Stimulated activated naive CD8-positive, alpha-beta T cell treated with anti-CD3 and anti-CD28 coated beads, Interleukin-15, Interleukin-2, amounts not matched to agents 100 ng/mL and 50 ng/mL, for 24 hours (primary cell): ENCODE measurements at regions not wholly inside any gene's neighbourhood (a gene's known extent, or its start where the extent isn't known, plus 50 kb on each side); places are given as distances from the start of the nearest gene placed in this dataset.

Source experiments
- H3K27ac Mint-ChIP-seq: one replicate; pipeline ENCODE4 v1.8.0; 2021; ENCODE audit warnings: mild to moderate bottlenecking, mixed read lengths
- H3K27me3 Mint-ChIP-seq: one replicate; pipeline ENCODE4 v1.8.0; 2021; ENCODE audit warnings: mixed read lengths
- H3K36me3 Mint-ChIP-seq: one replicate; pipeline ENCODE4 v1.8.0; 2021; ENCODE audit warnings: low read depth, mixed read lengths
- H3K4me1 Mint-ChIP-seq: one replicate; pipeline ENCODE4 v1.8.0; 2021; ENCODE audit warnings: low read depth, mixed read lengths
- H3K4me3 Mint-ChIP-seq: one replicate; pipeline ENCODE4 v1.8.0; 2021; ENCODE audit warnings: mild to moderate bottlenecking, mixed read lengths
- H3K9me3 Mint-ChIP-seq: one replicate; pipeline ENCODE4 v1.8.0; 2021; ENCODE audit warnings: mixed read lengths

GRCh38 chr6:15073883-15074465 lies 171.9 kb upstream of the JARID2 start:
- H3K4me1 Mint-ChIP-seq, result no peaks in the 10 kb centered on the region
- no peak overlapping the region for H3K4me3 Mint-ChIP-seq
- H3K9me3 Mint-ChIP-seq, result no peaks in the 10 kb centered on the region
- H3K36me3 Mint-ChIP-seq, result no peaks in the 10 kb centered on the region
- no peak overlapping the region for H3K27ac Mint-ChIP-seq
- H3K27me3 Mint-ChIP-seq, result no peaks in the 10 kb centered on the region

- Mint-ChIP-seq H3K36me3 (no peaks in the 10 kb centered on the region), H3K9me3 (no peaks in the 10 kb centered on the region), H3K27ac (no peak overlapping the region), H3K27me3 (no peaks in the 10 kb centered on the region), H3K4me3 (no peak overlapping the region), H3K4me1 (no peaks in the 10 kb centered on the region)
Measured at GRCh38 chr6:15074806-15075205, 171.1 kb upstream of the JARID2 start.

- Mint-ChIP-seq H3K27ac (no peak overlapping the region), H3K9me3 (no peaks in the 10 kb centered on the region), H3K4me1 (no peaks in the 10 kb centered on the region), H3K27me3 (no peaks in the 10 kb centered on the region), H3K4me3 (no peak overlapping the region), H3K36me3 (no peaks in the 10 kb centered on the region)
Measured at GRCh38 chr6:15076565-15076964, 169.3 kb upstream of the JARID2 start.

GRCh38 chr6:15077006-15077405 lies 168.9 kb upstream of the JARID2 start:
- Mint-ChIP-seq H3K4me1 (no peaks in the 10 kb centered on the region), H3K9me3 (no peaks in the 10 kb centered on the region), H3K27ac (no peak overlapping the region), H3K27me3 (no peaks in the 10 kb centered on the region), H3K36me3 (no peaks in the 10 kb centered on the region), H3K4me3 (no peak overlapping the region)

GRCh38 chr6:15077961-15078360 lies 167.9 kb upstream of the JARID2 start:
- H3K36me3 Mint-ChIP-seq, result no peaks in the 10 kb centered on the region
- no peaks in the 10 kb centered on the region for H3K4me1 Mint-ChIP-seq
- H3K27me3 Mint-ChIP-seq, result no peaks in the 10 kb centered on the region
- no peaks in the 10 kb centered on the region for H3K9me3 Mint-ChIP-seq
- H3K4me3 Mint-ChIP-seq, result no peak overlapping the region
- no peak overlapping the region for H3K27ac Mint-ChIP-seq

GRCh38 chr6:15079288-15079817 lies 166.5 kb upstream of the JARID2 start:
- no peaks in the 10 kb centered on the region for H3K4me1 Mint-ChIP-seq
- H3K27ac Mint-ChIP-seq, result peak overlapping the region; percentile 9
- H3K4me3 Mint-ChIP-seq, result no peak overlapping the region
- H3K9me3 Mint-ChIP-seq, result no peaks in the 10 kb centered on the region
- H3K27me3 Mint-ChIP-seq, result no peaks in the 10 kb centered on the region
- H3K36me3 Mint-ChIP-seq, result no peaks in the 10 kb centered on the region

GRCh38 chr6:15080895-15081294 lies 165.0 kb upstream of the JARID2 start:
- no peaks in the 10 kb centered on the region for H3K36me3 Mint-ChIP-seq
- H3K9me3 Mint-ChIP-seq, result no peaks in the 10 kb centered on the region
- no peaks in the 10 kb centered on the region for H3K27me3 Mint-ChIP-seq
- H3K27ac Mint-ChIP-seq, result no peak overlapping the region
- H3K4me1 Mint-ChIP-seq, result no peaks in the 10 kb centered on the region
- no peak overlapping the region for H3K4me3 Mint-ChIP-seq

GRCh38 chr6:15081447-15081846 lies 164.4 kb upstream of the JARID2 start:
- Mint-ChIP-seq H3K4me1 (no peaks in the 10 kb centered on the region), H3K27ac (no peak overlapping the region), H3K36me3 (no peaks in the 10 kb centered on the region), H3K27me3 (no peaks in the 10 kb centered on the region), H3K4me3 (no peak overlapping the region), H3K9me3 (no peaks in the 10 kb centered on the region)

- Mint-ChIP-seq H3K4me3 (no peak overlapping the region), H3K27me3 (no peaks in the 10 kb centered on the region), H3K36me3 (no peaks in the 10 kb centered on the region), H3K9me3 (no peaks in the 10 kb centered on the region), H3K27ac (no peak overlapping the region), H3K4me1 (no peaks in the 10 kb centered on the region)
Measured at GRCh38 chr6:15082708-15083107, 163.2 kb upstream of the JARID2 start.

GRCh38 chr6:15086348-15087158 lies 159.3 kb upstream of the JARID2 start:
- H3K36me3 Mint-ChIP-seq, result no peaks in the 10 kb centered on the region
- H3K9me3 Mint-ChIP-seq, result no peaks in the 10 kb centered on the region
- no peaks in the 10 kb centered on the region for H3K27me3 Mint-ChIP-seq
- H3K4me1 Mint-ChIP-seq, result no peaks in the 10 kb centered on the region
- H3K27ac Mint-ChIP-seq, result no peak overlapping the region
- H3K4me3 Mint-ChIP-seq, result no peak overlapping the region

GRCh38 chr6:15087186-15087589 lies 158.7 kb upstream of the JARID2 start:
- Mint-ChIP-seq H3K9me3 (no peaks in the 10 kb centered on the region), H3K27me3 (no peaks in the 10 kb centered on the region), H3K4me3 (no peak overlapping the region), H3K4me1 (no peaks in the 10 kb centered on the region), H3K27ac (no peak overlapping the region), H3K36me3 (no peaks in the 10 kb centered on the region)

- H3K4me3 Mint-ChIP-seq, result no peak overlapping the region
- H3K27me3 Mint-ChIP-seq, result no peaks in the 10 kb centered on the region
- no peaks in the 10 kb centered on the region for H3K36me3 Mint-ChIP-seq
- H3K27ac Mint-ChIP-seq, result no peak overlapping the region
- H3K9me3 Mint-ChIP-seq, result no peaks in the 10 kb centered on the region
- H3K4me1 Mint-ChIP-seq, result no peaks in the 10 kb centered on the region
Measured at GRCh38 chr6:15088904-15089568, 156.8 kb upstream of the JARID2 start.

GRCh38 chr6:15089569-15090144 lies 156.2 kb upstream of the JARID2 start:
- H3K36me3 Mint-ChIP-seq, result no peaks in the 10 kb centered on the region
- no peaks in the 10 kb centered on the region for H3K27me3 Mint-ChIP-seq
- no peak overlapping the region for H3K27ac Mint-ChIP-seq
- H3K4me1 Mint-ChIP-seq, result no peaks in the 10 kb centered on the region
- H3K9me3 Mint-ChIP-seq, result no peaks in the 10 kb centered on the region
- H3K4me3 Mint-ChIP-seq, result no peak overlapping the region

GRCh38 chr6:15090145-15090579 lies 155.7 kb upstream of the JARID2 start:
- H3K9me3 Mint-ChIP-seq, result no peaks in the 10 kb centered on the region
- no peaks in the 10 kb centered on the region for H3K4me1 Mint-ChIP-seq
- no peak overlapping the region for H3K4me3 Mint-ChIP-seq
- no peak overlapping the region for H3K27ac Mint-ChIP-seq
- H3K36me3 Mint-ChIP-seq, result no peaks in the 10 kb centered on the region
- no peaks in the 10 kb centered on the region for H3K27me3 Mint-ChIP-seq
